HCT116 (cell line): ENCODE measurements at regions not wholly inside any gene's neighbourhood (a gene's known extent, or its start where the extent isn't known, plus 50 kb on each side); places are given as distances from the start of the nearest gene placed in this dataset.
"Not testable (repeated sequence)": the region's sequence is repeated elsewhere in the genome, so short reads cannot be mapped to it uniquely, and the experiment has no call there.

Source experiments
- ATAC-seq: fragments of 200-7000 bp; cut with Tn5 transposase; 2 replicates; pipeline ENCODE4 v1.9.1; 2020; ENCODE audit warnings: mild to moderate bottlenecking, moderate library complexity
- BruUV-seq: library from RNA; stranded (reverse); fragments of 400-500 nt; replicated peaks from 2 replicates; lab custom pipeline; 2021; lab: Mats Ljungman, UMichigan
- CTCF ChIA-PET: fragments of 300-600 bp; sonication (Branson Sonifier 250); formaldehyde crosslinking; loops from one replicate; lab custom pipeline; 2021; ENCODE audit warnings: antibody characterized with exemption; lab: Charles Lee
- POLR2A ChIA-PET: fragments of 300-600, 350-600 bp; sonication (Branson Sonifier 250); formaldehyde crosslinking; loops from one replicate; lab custom pipeline; 2021; ENCODE audit warnings: antibody characterized with exemption; lab: Charles Lee
- RAD21 ChIA-PET, 2 experiments: fragments of 300-600 bp; sonication (Branson Sonifier 250); formaldehyde crosslinking; loops; one replicate each; lab custom pipeline; 2023; ENCODE audit warnings: low total read pairs in 2 of 2; ENCODE audit not compliant: uncharacterized antibody in 2 of 2, unreplicated experiment in 2 of 2, low non-redundant PET in 1 of 2; lab: Charles Lee
- DNase-seq: peaks from one replicate; pipeline ENCODE4 v3.0.0-alpha.2; 2010; ENCODE audit warnings: low read depth, low spot score
- H2AFZ ChIP-seq: fragments of 200-600 bp; shearing (Covaris generic), sonication (generic); 2 replicates; pipeline ENCODE4 v1.6.1; 2017; ENCODE audit warnings: low read depth, mixed run types, mixed read lengths, antibody characterized with exemption, low read length; ENCODE audit not compliant: poor library complexity, severe bottlenecking
- H3K27ac ChIP-seq: 2 replicates; pipeline ENCODE4 v1.5.1; 2012; ENCODE audit warnings: low read depth, low read length
- H3K27me3 ChIP-seq: fragments of 200-600 bp; sonication (generic); 2 replicates; pipeline ENCODE4 v1.6.1; 2016; ENCODE audit warnings: mixed run types, low read length, mixed read lengths; ENCODE audit not compliant: insufficient read depth
- H3K36me3 ChIP-seq, 2 experiments: fragments of 200-500 bp in 1 of 2; fragments of 200-600 bp in 1 of 2; sonication (Bioruptor generic) in 1 of 2; sonication (generic) in 1 of 2; 2 replicates each; pipeline versions ENCODE4 v1.5.1 to v1.6.1; 2014 to 2016; ENCODE audit warnings: low read length in 2 of 2, inconsistent platforms in 1 of 2, mixed read lengths in 1 of 2, mixed run types in 1 of 2; ENCODE audit not compliant: insufficient read depth in 2 of 2, control insufficient read depth in 1 of 2
- H3K4me1 ChIP-seq, 2 experiments: fragments of 200-600 bp in 1 of 2; sonication (generic) in 1 of 2; 2 replicates each; pipeline versions ENCODE4 v1.5.1 to v1.6.1; 2012 to 2017; ENCODE audit warnings: low read length in 2 of 2, inconsistent platforms in 1 of 2, mild to moderate bottlenecking in 1 of 2, mixed read lengths in 1 of 2, mixed run types in 1 of 2, moderate library complexity in 1 of 2; ENCODE audit not compliant: insufficient read depth in 2 of 2, control insufficient read depth in 1 of 2
- H3K4me2 ChIP-seq: fragments of 200-600 bp; sonication (generic); 2 replicates; pipeline ENCODE4 v1.6.1; 2017; ENCODE audit warnings: mixed run types, low read length, mixed read lengths
- H3K4me3 ChIP-seq, 2 experiments: fragments of 200-600 bp in 1 of 2; sonication (generic) in 1 of 2; replicated peaks in 1 of 2; 2 replicates each; pipeline ENCODE4 v1.5.1; 2011 to 2016; ENCODE audit warnings: low read length in 2 of 2, control low read depth in 1 of 2, low read depth in 1 of 2, mild to moderate bottlenecking in 1 of 2, mixed read lengths in 1 of 2, mixed run types in 1 of 2
- H3K79me2 ChIP-seq: fragments of 200-600 bp; sonication (generic); 2 replicates; pipeline ENCODE4 v1.6.1; 2017; ENCODE audit warnings: mild to moderate bottlenecking, mixed run types, low read length, moderate library complexity, mixed read lengths; ENCODE audit not compliant: insufficient read depth
- H3K9ac ChIP-seq: fragments of 200-600 bp; sonication (generic); 2 replicates; pipeline ENCODE4 v1.6.1; 2016; ENCODE audit warnings: low read length, mixed read lengths
- H3K9me2 ChIP-seq: fragments of 200-600 bp; sonication (generic), shearing (Covaris generic); 2 replicates; pipeline ENCODE4 v1.6.1; 2017; ENCODE audit warnings: mixed run types, mild to moderate bottlenecking, moderate library complexity; ENCODE audit not compliant: insufficient read depth
- H3K9me3 ChIP-seq, 2 experiments: fragments of 200-500 bp in 1 of 2; fragments of 200-600 bp in 1 of 2; sonication (Bioruptor generic) in 1 of 2; sonication (generic) in 1 of 2; 2 replicates each; pipeline ENCODE4 v1.6.1; 2014 to 2017; ENCODE audit warnings: low read length in 2 of 2, mixed read lengths in 2 of 2, inconsistent platforms in 1 of 2, low read depth in 1 of 2, mild to moderate bottlenecking in 1 of 2, mixed run types in 1 of 2, moderate library complexity in 1 of 2; ENCODE audit not compliant: control insufficient read depth in 1 of 2, insufficient read depth in 1 of 2
- H4K20me1 ChIP-seq: fragments of 200-600 bp; sonication (generic), shearing (Covaris generic); 2 replicates; pipeline ENCODE4 v1.6.1; 2017; ENCODE audit warnings: mixed run types, mild to moderate bottlenecking, moderate library complexity; ENCODE audit not compliant: insufficient read depth
- RAD21 ChIP-seq: IDR thresholded peaks from 2 replicates; pipeline ENCODE4 v1.6.1; 2012; ENCODE audit warnings: low read depth, mild to moderate bottlenecking
- intact Hi-C: fragments of 100-400 bp; cut with micrococcal nuclease; formaldehyde crosslinking; loops from 2 replicates; pipeline ENCODE4 v1.10.0; 2022
- TF ChIP-seq, protein P1 (sequence below), 3 experiments: fragments of 200-600 bp in 1 of 3; sonication (generic) in 1 of 3; IDR thresholded peaks in 2 of 3; conservative IDR thresholded peaks in 1 of 3; 2 replicates each; pipeline ENCODE4 v1.5.1; 2012 to 2017; ENCODE audit warnings: low read depth in 2 of 3, low read length in 2 of 3, antibody characterized with exemption in 1 of 3, borderline replicate concordance in 1 of 3, control low read depth in 1 of 3, mild to moderate bottlenecking in 1 of 3, mixed read lengths in 1 of 3, mixed run types in 1 of 3, moderate library complexity in 1 of 3; ENCODE audit not compliant: insufficient read depth in 1 of 3

DNA sequence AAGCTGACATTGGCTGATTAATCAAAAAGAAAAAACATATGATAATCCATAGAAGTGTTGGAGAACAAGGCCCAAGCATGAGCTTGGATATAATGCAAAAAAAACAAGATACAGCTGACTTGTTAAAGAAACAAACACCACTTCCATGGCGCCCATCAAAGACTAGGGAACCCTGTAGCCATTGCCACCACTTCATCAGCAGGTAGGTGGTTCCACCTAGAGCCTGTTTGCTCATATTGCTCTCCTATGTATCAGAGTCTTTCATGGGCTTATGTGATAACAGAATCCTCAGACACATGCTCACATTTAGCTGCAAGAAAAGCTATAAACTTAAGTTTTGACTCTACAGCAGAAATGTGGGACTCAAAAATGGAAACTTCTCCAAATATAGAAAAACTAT lies 2179.9 kb downstream of the EPHA3 start:
- H2AFZ ChIP-seq: not testable (repeated sequence)
- 0 out of 2 replicates have a peak, but pooled peaks have one; percentile 10 for TF ChIP-seq RAD21
- TF ChIP-seq, protein P1, sequence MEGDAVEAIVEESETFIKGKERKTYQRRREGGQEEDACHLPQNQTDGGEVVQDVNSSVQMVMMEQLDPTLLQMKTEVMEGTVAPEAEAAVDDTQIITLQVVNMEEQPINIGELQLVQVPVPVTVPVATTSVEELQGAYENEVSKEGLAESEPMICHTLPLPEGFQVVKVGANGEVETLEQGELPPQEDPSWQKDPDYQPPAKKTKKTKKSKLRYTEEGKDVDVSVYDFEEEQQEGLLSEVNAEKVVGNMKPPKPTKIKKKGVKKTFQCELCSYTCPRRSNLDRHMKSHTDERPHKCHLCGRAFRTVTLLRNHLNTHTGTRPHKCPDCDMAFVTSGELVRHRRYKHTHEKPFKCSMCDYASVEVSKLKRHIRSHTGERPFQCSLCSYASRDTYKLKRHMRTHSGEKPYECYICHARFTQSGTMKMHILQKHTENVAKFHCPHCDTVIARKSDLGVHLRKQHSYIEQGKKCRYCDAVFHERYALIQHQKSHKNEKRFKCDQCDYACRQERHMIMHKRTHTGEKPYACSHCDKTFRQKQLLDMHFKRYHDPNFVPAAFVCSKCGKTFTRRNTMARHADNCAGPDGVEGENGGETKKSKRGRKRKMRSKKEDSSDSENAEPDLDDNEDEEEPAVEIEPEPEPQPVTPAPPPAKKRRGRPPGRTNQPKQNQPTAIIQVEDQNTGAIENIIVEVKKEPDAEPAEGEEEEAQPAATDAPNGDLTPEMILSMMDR (IDR thresholded peaks at IDR 0.05 in 2 of 3, conservative IDR thresholded peaks at IDR 0.05 in 1 of 3; ENCODE audit: borderline replicate concordance in 1 of 3, insufficient read depth in 1 of 3, low read depth in 2 of 3, low read length in 2 of 3): peak in 1 of 3 experiments; percentile 24; a peak in 1 of 6 replicates
- TF ChIP-seq, all 23 proteins: peak for 2; not testable (repeated sequence) for 21
- RAD21 ChIA-PET, POLR2A ChIA-PET, H3K9ac ChIP-seq, BruUV-seq, ATAC-seq, H3K27me3 ChIP-seq, H3K9me2 ChIP-seq, DNase-seq, H3K36me3 ChIP-seq, H4K20me1 ChIP-seq, H3K9me3 ChIP-seq, H3K4me1 ChIP-seq, H3K4me2 ChIP-seq, H3K79me2 ChIP-seq, CTCF ChIA-PET, H3K4me3 ChIP-seq, H3K27ac ChIP-seq: not testable (repeated sequence)
- intact Hi-C loops: loop anchor here (10.0 kb wide), 1 partner anchor 933 kb away; no protein-coding TSS in a partner anchor

DNA sequence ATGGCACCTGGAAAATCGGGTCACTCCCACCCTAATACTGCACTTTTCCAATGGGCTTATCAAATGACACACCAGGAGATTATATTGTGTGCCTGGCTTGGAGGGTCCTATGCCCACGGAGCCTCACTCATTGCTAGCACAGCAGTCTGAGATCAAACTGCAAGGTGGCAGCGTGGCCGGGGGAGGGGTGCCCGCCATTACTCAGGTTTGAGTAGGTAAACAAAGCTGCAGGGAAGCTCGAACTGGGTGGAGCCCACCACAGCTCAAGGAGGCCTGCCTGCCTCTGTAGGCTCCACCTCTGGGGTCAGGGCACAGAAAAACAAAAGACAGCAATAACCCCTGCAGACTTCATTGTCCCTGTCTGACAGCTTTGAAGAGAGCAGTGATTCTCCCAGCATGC lies 2184.0 kb downstream of the EPHA3 start:
- H3K27me3 ChIP-seq, H3K27ac ChIP-seq, H3K79me2 ChIP-seq, RAD21 ChIA-PET, ATAC-seq, H2AFZ ChIP-seq, H3K9me2 ChIP-seq, H3K36me3 ChIP-seq, POLR2A ChIA-PET, H3K9me3 ChIP-seq, intact Hi-C loops, H3K4me1 ChIP-seq, H3K4me2 ChIP-seq, H3K4me3 ChIP-seq, DNase-seq, CTCF ChIA-PET, BruUV-seq, H4K20me1 ChIP-seq, H3K9ac ChIP-seq: not testable (repeated sequence)
